ENCODE measurements at regions not wholly inside any gene's neighbourhood (a gene's known extent, or its start where the extent isn't known, plus 50 kb on each side); places are given as distances from the start of the nearest gene placed in this dataset.

DNA sequence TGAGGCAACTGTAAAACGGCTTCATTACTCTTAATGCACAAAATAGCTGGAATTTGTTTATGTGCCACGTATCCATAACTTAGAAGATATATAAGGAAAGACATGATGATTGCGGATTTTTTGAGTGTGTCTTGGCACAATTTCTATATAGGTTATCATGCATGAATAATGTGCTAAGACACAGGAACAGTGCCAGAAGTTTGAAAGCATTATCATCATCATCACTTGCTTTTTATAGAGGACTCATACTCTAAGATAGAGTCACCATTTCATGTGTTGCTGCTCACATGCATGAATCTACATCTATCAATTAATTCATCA, 113.4 kb downstream of the ELOVL4 start:
- ATAC-seq (ENCODE audit: low read depth) (no peak), DNase-seq (no peak)
- ChIA-PET CTCF (no interaction called here), POLR2A (no interaction called here)
- Mint-ChIP-seq H3K36me3 (ENCODE audit: low read depth) (no peaks in the 10 kb centered on the region), H3K27me3 (peaks cover 3% of the 10 kb centered on the region), H3K4me1 (no peaks in the 10 kb centered on the region), H3K27ac (no peak overlapping the region), H3K9me3 (no peaks in the 10 kb centered on the region), H3K4me3 (no peak overlapping the region)
- TF ChIP-seq CTCF (IDR thresholded peaks at IDR 0.05), result no peak
- intact Hi-C loops (cut with micrococcal nuclease), result no loop called here

DNA sequence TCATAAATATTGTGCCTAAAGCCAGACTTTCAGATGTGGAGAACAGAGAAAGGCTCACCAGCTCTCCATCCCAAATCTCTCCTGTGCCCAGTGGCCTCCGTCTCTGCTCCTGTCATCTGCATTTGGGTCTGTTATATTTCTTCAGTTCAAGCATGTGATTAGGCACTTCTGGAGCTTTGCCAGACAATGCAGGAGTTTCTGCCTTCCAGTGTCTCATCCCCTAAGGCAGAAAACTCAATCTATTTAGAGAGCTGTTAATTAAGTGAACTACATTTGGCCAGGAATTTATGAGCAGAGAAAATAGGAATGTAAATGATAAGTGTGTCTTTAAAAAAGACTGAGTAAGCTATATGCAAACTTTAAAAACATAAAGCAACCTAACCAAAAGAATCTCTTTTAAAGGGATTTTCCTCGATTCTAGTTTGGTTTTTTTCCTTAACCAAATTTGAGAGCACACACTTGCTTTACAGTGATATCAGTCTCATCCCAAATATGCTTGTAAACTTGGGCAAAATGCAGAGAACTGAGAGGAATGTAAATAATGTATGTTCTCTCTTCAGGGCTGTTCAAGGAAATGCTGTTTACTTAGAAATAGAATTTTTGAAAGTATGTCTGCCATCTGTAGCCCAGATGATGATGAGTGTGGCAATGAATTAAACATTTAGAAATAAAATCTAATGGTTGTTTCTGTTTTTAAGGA, 113.9 kb downstream of the ELOVL4 start:
- ATAC-seq (ENCODE audit: low read depth), result no peak
- Mint-ChIP-seq H3K4me1 (no peaks in the 10 kb centered on the region), H3K9me3 (no peaks in the 10 kb centered on the region), H3K27me3 (peaks cover 3% of the 10 kb centered on the region), H3K27ac (no peak overlapping the region), H3K4me3 (no peak overlapping the region), H3K36me3 (ENCODE audit: low read depth) (no peaks in the 10 kb centered on the region)
- ChIA-PET POLR2A (no interaction called here), CTCF (no interaction called here)
- no peak for DNase-seq
- no peak for TF ChIP-seq CTCF (IDR thresholded peaks at IDR 0.05)
- intact Hi-C loops (cut with micrococcal nuclease), result no loop called here

- Mint-ChIP-seq H3K9me3 (no peaks in the 10 kb centered on the region), H3K4me3 (no peak overlapping the region), H3K4me1 (no peaks in the 10 kb centered on the region), H3K27ac (no peak overlapping the region), H3K36me3 (ENCODE audit: low read depth) (no peaks in the 10 kb centered on the region), H3K27me3 (peaks cover 3% of the 10 kb centered on the region)
- CTCF ChIA-PET, result no interaction called here
- no peak for TF ChIP-seq CTCF (IDR thresholded peaks at IDR 0.05)
- ATAC-seq (ENCODE audit: low read depth) (no peak), DNase-seq (no peak)
- POLR2A ChIA-PET, result no interaction called here
- intact Hi-C loops (cut with micrococcal nuclease), result no loop called here
Measured at GRCh38 chr6:79832723-79833122, 114.6 kb downstream of the ELOVL4 start.

DNA sequence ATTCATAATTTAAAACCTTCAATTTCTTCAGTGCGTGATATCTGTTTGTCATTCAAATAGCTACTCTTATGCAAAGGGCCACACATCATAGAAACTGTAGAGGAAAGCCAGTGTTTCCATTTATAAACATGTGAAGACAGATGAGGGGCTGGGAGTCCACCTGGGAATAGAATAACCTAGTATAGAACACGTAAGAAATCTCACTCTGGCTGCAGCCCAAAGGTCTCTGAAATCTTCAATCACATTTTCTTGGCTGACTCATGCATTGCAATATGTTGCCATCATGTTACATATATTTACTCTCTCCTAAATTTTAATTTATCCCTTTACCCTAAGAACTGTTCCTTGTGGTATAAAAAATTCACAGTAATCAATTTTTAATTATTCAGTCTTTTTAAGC, 123.2 kb downstream of the ELOVL4 start:
- POLR2A ChIA-PET, result no interaction called here
- H3K27ac Mint-ChIP-seq, result no peak overlapping the region
- H3K4me1 Mint-ChIP-seq, result no peaks in the 10 kb centered on the region
- CTCF ChIA-PET, result interaction anchor here (1.2 kb wide), 1 partner anchor 10 kb away, joined by 3 read pairs; no protein-coding TSS in a partner anchor
- ATAC-seq (ENCODE audit: low read depth), result no peak
- H3K4me3 Mint-ChIP-seq, result no peak overlapping the region
- H3K27me3 Mint-ChIP-seq, result peaks cover 5% of the 10 kb centered on the region
- H3K9me3 Mint-ChIP-seq, result peaks cover 7% of the 10 kb centered on the region
- H3K36me3 Mint-ChIP-seq (ENCODE audit: low read depth), result no peaks in the 10 kb centered on the region
- intact Hi-C loops (cut with micrococcal nuclease), result no loop called here
- no peak for TF ChIP-seq CTCF (IDR thresholded peaks at IDR 0.05)
- no peak for DNase-seq

GRCh38 chr6:79821859-79822258, 125.5 kb downstream of the ELOVL4 start:
- CTCF ChIA-PET, result no interaction called here

More at GRCh38 chr6:79821859-79822258, 125.5 kb downstream of the ELOVL4 start:
- peaks cover 4% of the 10 kb centered on the region for H3K9me3 Mint-ChIP-seq
- no peak overlapping the region for H3K4me3 Mint-ChIP-seq
- no peaks in the 10 kb centered on the region for H3K4me1 Mint-ChIP-seq
- intact Hi-C loops (cut with micrococcal nuclease), result no loop called here
- no peaks in the 10 kb centered on the region for H3K36me3 Mint-ChIP-seq (ENCODE audit: low read depth)
- TF ChIP-seq CTCF (IDR thresholded peaks at IDR 0.05), result no peak
- peaks cover 5% of the 10 kb centered on the region for H3K27me3 Mint-ChIP-seq
- ATAC-seq (ENCODE audit: low read depth) (no peak), DNase-seq (no peak)
- no peak overlapping the region for H3K27ac Mint-ChIP-seq
- POLR2A ChIA-PET, result no interaction called here
